Epithelial cell of esophagus (primary cell): ENCODE measurements at regions not wholly inside any gene's neighbourhood (a gene's known extent, or its start where the extent isn't known, plus 50 kb on each side); places are given as distances from the start of the nearest gene placed in this dataset.

Experiments used
- DNase-seq: peaks from one replicate; pipeline ENCODE4 v3.0.0; 2010; ENCODE audit warnings: low read depth
- H3K4me3 ChIP-seq: 2 replicates; pipeline ENCODE4 v1.5.1; 2011; ENCODE audit warnings: mild to moderate bottlenecking, low read length, control low read depth
- CTCF ChIP-seq: IDR thresholded peaks from 2 replicates; pipeline ENCODE4 v1.5.1; 2011; ENCODE audit warnings: low read depth, mild to moderate bottlenecking, low read length, control low read depth, inconsistent platforms; ENCODE audit not compliant: insufficient read depth; ENCODE audit errors: missing control alignments

- H3K4me3 ChIP-seq: no peak overlapping the region
- no peak for TF ChIP-seq CTCF
- DNase-seq: no peak
Measured at GRCh38 chr7:41834805-41835694, 132.2 kb upstream of the INHBA start.

- no peak for TF ChIP-seq CTCF
- DNase-seq: no peak
- H3K4me3 ChIP-seq: no peak overlapping the region
Measured at GRCh38 chr7:41832941-41833340, 130.1 kb upstream of the INHBA start.

GRCh38 chr7:41830271-41830670 is 127.4 kb upstream of the INHBA start:
- no peak for TF ChIP-seq CTCF
- DNase-seq: no peak
- H3K4me3 ChIP-seq: no peak overlapping the region

GRCh38 chr7:41828911-41829310 is 126.0 kb upstream of the INHBA start:
- no peak overlapping the region for H3K4me3 ChIP-seq

GRCh38 chr7:41826641-41827040 is 123.8 kb upstream of the INHBA start:
- no peak for TF ChIP-seq CTCF
- no peak overlapping the region for H3K4me3 ChIP-seq
- DNase-seq: no peak

More at GRCh38 chr7:41828911-41829310, 126.0 kb upstream of the INHBA start:
- no peak for TF ChIP-seq CTCF
- DNase-seq: no peak

- no peak for TF ChIP-seq CTCF
- DNase-seq: no peak
- no peak overlapping the region for H3K4me3 ChIP-seq
Measured at GRCh38 chr7:41825927-41826480, 123.1 kb upstream of the INHBA start.
